Prostate gland (tissue), 2 donors: ENCODE measurements at regions not wholly inside any gene's neighbourhood (a gene's known extent, or its start where the extent isn't known, plus 50 kb on each side); places are given as distances from the start of the nearest gene placed in this dataset.
"Not testable (repeated sequence)": the region's sequence is repeated elsewhere in the genome, so short reads cannot be mapped to it uniquely, and the experiment has no call there.

Source experiments
- POLR2A ChIP-seq: fragments of 450-650 bp; IDR thresholded peaks from one replicate; pipeline ENCODE4 v1.6.1; 2016; ENCODE audit warnings: antibody characterized with exemption, mild to moderate bottlenecking
- POLR2AphosphoS5 ChIP-seq: sonication (generic); formaldehyde crosslinking; IDR thresholded peaks from one replicate; pipeline ENCODE4 v1.6.1; 2017; ENCODE audit warnings: antibody characterized with exemption
- TF ChIP-seq, protein P1 (sequence below), 4 experiments: fragments of 200-600 bp in 2 of 4; fragments of 450-650 bp in 2 of 4; sonication (generic) in 2 of 4; IDR thresholded peaks; 1 replicate in 3 of 4; 2 replicates in 1 of 4; pipeline ENCODE4 v1.5.1; 2016 to 2019; ENCODE audit warnings: antibody characterized with exemption in 4 of 4, mild to moderate bottlenecking in 2 of 4, moderate library complexity in 2 of 4

DNA sequence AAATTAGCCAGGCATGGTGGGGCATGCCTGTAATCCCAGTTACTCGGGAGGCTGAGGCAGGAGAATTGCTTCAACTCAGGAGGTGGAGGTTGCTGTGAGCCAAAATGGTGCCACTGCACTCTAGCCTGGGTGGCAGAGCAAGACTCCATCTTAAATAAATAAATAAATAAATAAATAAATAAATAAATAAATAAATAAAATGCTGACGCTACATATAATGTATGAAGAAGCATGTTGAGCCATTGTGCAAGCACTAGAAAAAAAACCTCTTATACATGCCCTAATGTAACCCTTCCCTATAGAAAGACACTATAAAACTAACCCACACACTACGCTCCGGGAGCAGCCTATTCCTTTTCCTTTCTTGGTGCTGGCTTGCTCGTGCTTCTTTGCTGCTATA lies 262.3 kb upstream of the POU1F1 start:
- TF ChIP-seq, protein P1, sequence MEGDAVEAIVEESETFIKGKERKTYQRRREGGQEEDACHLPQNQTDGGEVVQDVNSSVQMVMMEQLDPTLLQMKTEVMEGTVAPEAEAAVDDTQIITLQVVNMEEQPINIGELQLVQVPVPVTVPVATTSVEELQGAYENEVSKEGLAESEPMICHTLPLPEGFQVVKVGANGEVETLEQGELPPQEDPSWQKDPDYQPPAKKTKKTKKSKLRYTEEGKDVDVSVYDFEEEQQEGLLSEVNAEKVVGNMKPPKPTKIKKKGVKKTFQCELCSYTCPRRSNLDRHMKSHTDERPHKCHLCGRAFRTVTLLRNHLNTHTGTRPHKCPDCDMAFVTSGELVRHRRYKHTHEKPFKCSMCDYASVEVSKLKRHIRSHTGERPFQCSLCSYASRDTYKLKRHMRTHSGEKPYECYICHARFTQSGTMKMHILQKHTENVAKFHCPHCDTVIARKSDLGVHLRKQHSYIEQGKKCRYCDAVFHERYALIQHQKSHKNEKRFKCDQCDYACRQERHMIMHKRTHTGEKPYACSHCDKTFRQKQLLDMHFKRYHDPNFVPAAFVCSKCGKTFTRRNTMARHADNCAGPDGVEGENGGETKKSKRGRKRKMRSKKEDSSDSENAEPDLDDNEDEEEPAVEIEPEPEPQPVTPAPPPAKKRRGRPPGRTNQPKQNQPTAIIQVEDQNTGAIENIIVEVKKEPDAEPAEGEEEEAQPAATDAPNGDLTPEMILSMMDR (IDR thresholded peaks at IDR 0.05) = not testable (repeated sequence)
- TF ChIP-seq POLR2A, POLR2AphosphoS5: not testable (repeated sequence)
